Activated naive CD8-positive, alpha-beta T cell treated with anti-CD3 and anti-CD28 coated beads, Interleukin-2, amount 10 ng/mL, durations not matched to agents 7 days and 5 days (primary cell): ENCODE measurements at regions not wholly inside any gene's neighbourhood (a gene's known extent, or its start where the extent isn't known, plus 50 kb on each side); places are given as distances from the start of the nearest gene placed in this dataset.

Source experiments
- ATAC-seq: fragments of 150-1000 bp; cut with Tn5 transposase; one replicate; pipeline ENCODE4 v1.10.0; 2021; ENCODE audit warnings: low read depth, moderate library complexity
- POLR2A ChIA-PET: fragments of 350-600 bp; sonication (Branson Sonifier 250); formaldehyde crosslinking; loops from one replicate; lab custom pipeline; 2021; ENCODE audit warnings: antibody characterized with exemption; lab: Charles Lee
- DNase-seq: peaks from one replicate; pipeline ENCODE4 v3.0.0; 2021
- H3K27ac Mint-ChIP-seq: one replicate; pipeline ENCODE4 v1.8.0; 2022; ENCODE audit warnings: mild to moderate bottlenecking, mixed read lengths
- H3K27me3 Mint-ChIP-seq: one replicate; pipeline ENCODE4 v1.8.0; 2022; ENCODE audit warnings: mild to moderate bottlenecking, moderate library complexity, mixed read lengths
- H3K36me3 Mint-ChIP-seq: one replicate; pipeline ENCODE4 v1.8.0; 2021; ENCODE audit warnings: mild to moderate bottlenecking, mixed read lengths
- H3K4me1 Mint-ChIP-seq: one replicate; pipeline ENCODE4 v1.8.0; 2021; ENCODE audit warnings: mixed read lengths
- H3K4me3 Mint-ChIP-seq: one replicate; pipeline ENCODE4 v1.8.0; 2022; ENCODE audit warnings: mild to moderate bottlenecking, moderate library complexity, mixed read lengths
- H3K9me3 Mint-ChIP-seq: one replicate; pipeline ENCODE4 v1.8.0; 2021; ENCODE audit warnings: mixed read lengths

DNA sequence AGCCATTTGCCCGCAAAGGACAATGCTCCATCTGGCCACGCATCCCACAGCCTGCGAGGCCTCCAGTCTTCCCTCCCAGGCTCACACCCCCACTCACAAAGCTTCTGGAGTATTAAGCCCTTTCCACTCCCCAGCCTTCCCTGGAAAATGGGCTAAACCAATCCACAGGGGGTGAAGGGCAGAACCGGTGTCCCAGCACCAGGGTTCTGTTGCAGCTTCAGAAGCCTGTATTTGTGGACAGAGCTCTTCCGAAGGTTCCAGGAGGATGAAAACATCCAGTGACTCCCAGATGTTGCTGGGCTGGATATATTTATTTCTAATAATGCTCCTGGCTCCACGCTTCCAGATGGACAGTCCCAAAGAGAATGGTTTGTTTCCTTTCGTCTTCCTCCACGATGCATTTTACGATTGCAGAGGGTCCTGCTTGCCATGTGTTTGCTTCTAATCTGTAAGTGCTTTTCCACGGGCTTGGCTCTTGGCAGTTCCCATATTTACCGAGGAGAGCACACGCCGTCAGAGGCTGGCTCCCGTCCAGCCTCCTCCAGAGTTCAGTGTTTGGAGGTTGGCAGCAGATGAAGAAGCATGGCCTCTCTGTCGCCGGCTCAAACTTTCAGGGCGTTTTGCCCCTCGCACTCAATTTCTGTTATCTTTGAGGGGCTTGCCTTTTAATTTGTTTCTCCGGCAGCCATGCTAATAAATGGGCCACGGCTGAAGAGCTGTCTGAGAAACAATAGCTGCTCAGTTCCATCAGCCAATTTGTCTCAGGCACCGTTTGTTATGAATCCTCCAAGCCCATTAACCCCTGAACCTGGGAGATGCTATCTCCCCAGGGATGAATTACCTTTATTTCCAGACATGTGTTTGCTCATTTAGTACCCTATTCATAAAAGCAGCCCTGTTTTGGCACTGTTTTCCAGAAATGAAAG lies 367.9 kb upstream of the PROK2 start:
- Mint-ChIP-seq H3K4me3 (no peak overlapping the region), H3K27ac (no peak overlapping the region), H3K27me3 (peaks cover 5% of the 10 kb centered on the region), H3K36me3 (peaks cover 5% of the 10 kb centered on the region), H3K4me1 (peaks cover under 1% of the 10 kb centered on the region), H3K9me3 (peaks cover 12% of the 10 kb centered on the region)
- ATAC-seq (no peak), DNase-seq (no peak)
- POLR2A ChIA-PET: no interaction called here

DNA sequence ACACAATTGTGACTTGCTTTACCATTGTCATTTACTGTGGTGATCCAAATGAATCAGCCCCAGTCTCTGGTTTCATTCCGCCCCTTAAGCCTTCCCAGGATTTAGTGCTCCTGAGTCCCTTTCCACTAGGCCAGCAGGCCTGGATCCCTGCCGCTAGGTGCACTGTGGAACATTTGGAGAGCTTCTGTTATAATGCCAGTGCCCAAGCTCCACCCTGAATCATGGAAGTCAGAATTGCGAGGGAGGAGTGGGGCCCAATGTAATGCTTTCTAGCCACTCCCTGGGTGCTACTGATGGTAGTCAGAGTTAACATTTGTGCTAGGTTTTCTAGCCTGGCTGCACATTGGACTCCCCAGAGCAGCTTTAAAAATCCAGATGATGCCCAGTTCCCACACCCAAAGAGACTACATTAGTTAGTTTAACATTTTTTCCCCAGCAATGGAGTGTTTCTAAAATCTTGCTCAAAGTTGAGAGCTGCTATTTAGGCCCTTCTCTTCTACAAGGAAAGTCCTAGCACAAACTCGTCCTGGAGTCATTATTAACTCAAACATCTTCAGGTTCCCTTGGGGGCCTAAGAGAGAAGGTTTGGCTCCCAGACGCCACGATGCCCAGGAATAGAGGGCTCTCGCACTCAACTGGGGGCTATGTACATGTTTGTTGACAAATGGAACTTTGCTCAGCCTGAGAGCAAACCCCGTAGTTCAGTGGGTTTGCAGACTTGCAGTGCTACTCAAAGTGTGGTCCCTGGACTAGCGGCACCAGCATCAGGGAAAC lies 366.7 kb upstream of the PROK2 start:
- POLR2A ChIA-PET: no interaction called here
- DNase-seq (no peak), ATAC-seq (no peak)
- Mint-ChIP-seq H3K27ac (no peak overlapping the region), H3K4me1 (no peaks in the 10 kb centered on the region), H3K9me3 (peaks cover 14% of the 10 kb centered on the region), H3K4me3 (no peak overlapping the region), H3K36me3 (peaks cover 5% of the 10 kb centered on the region), H3K27me3 (peaks cover 4% of the 10 kb centered on the region)

GRCh38 chr3:72150634-72151412 lies 365.9 kb upstream of the PROK2 start:
- POLR2A ChIA-PET: no interaction called here
- DNase-seq: no peak
- H3K27ac Mint-ChIP-seq: no peak overlapping the region
- H3K4me3 Mint-ChIP-seq: no peak overlapping the region
- H3K9me3 Mint-ChIP-seq: peaks cover 15% of the 10 kb centered on the region
- no peak for ATAC-seq
- H3K4me1 Mint-ChIP-seq: no peaks in the 10 kb centered on the region
- peaks cover 1% of the 10 kb centered on the region for H3K27me3 Mint-ChIP-seq
- peaks cover 6% of the 10 kb centered on the region for H3K36me3 Mint-ChIP-seq

- Mint-ChIP-seq H3K36me3 (peaks cover 6% of the 10 kb centered on the region), H3K27ac (no peak overlapping the region), H3K4me1 (peaks cover 5% of the 10 kb centered on the region), H3K4me3 (no peak overlapping the region), H3K9me3 (peaks cover 13% of the 10 kb centered on the region), H3K27me3 (no peaks in the 10 kb centered on the region)
- DNase-seq: no peak
- no peak for ATAC-seq
- POLR2A ChIA-PET: no interaction called here
These were observed 364.8 kb upstream of the PROK2 start for GRCh38 chr3:72149645-72150300.

GRCh38 chr3:72147600-72147999 lies 362.7 kb upstream of the PROK2 start:
- Mint-ChIP-seq H3K27ac (no peak overlapping the region), H3K9me3 (peaks cover 13% of the 10 kb centered on the region), H3K36me3 (peaks cover 6% of the 10 kb centered on the region), H3K4me3 (no peak overlapping the region), H3K4me1 (peaks cover 9% of the 10 kb centered on the region), H3K27me3 (no peaks in the 10 kb centered on the region)
- ATAC-seq: no peak
- no peak for DNase-seq
- POLR2A ChIA-PET: no interaction called here

GRCh38 chr3:72145506-72146380 lies 360.8 kb upstream of the PROK2 start:
- POLR2A ChIA-PET: no interaction called here
- H3K4me3 Mint-ChIP-seq: no peak overlapping the region
- no peak overlapping the region for H3K27ac Mint-ChIP-seq
- no peaks in the 10 kb centered on the region for H3K27me3 Mint-ChIP-seq
- H3K9me3 Mint-ChIP-seq: peaks cover 13% of the 10 kb centered on the region
- no peak for ATAC-seq
- no peak for DNase-seq
- H3K36me3 Mint-ChIP-seq: peaks cover 6% of the 10 kb centered on the region
- peaks cover 13% of the 10 kb centered on the region for H3K4me1 Mint-ChIP-seq

DNA sequence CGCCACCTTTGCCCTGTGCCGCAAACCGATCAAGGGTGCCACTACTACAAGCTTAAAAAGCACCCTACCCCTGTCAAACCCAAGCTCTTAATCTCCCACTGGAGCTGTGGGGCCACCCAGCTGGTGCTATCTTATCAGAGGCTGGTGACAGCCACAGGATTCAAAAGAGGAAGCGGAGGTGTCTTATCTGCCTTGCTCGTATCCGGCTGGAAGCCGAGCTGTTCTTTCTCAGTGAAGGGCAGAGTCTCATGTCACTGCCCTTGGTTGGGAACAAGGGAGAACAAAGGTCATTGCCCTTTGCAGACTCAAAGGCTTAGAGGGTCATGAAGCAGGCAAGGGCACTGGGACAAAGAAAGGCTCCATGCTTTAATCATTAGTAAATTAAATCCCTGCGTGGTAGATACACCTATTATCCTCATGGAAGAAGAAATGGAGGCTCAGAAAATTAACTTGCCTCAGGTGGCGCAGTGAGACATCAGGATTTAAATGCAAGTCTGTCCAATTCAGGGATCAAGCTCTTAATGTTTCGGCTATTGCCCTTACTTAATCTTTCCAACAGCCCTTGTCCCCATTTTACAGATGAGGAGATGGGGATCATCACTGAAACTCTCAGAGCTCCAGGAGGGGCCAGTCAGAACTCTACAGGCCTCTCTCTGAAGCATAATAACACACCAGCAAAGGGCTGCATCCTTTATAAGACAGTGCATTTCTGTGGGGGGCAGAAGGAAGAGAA lies 360.0 kb upstream of the PROK2 start:
- Mint-ChIP-seq H3K4me3 (no peak overlapping the region), H3K4me1 (peaks cover 13% of the 10 kb centered on the region), H3K9me3 (peaks cover 13% of the 10 kb centered on the region), H3K27ac (no peak overlapping the region), H3K27me3 (no peaks in the 10 kb centered on the region), H3K36me3 (peaks cover 6% of the 10 kb centered on the region)
- POLR2A ChIA-PET: no interaction called here
- DNase-seq: no peak
- ATAC-seq: no peak

GRCh38 chr3:72143966-72144717 lies 359.2 kb upstream of the PROK2 start:
- no peak overlapping the region for H3K4me3 Mint-ChIP-seq
- peaks cover 6% of the 10 kb centered on the region for H3K36me3 Mint-ChIP-seq
- no peaks in the 10 kb centered on the region for H3K27me3 Mint-ChIP-seq
- H3K4me1 Mint-ChIP-seq: peaks cover 13% of the 10 kb centered on the region
- DNase-seq (no peak), ATAC-seq (no peak)
- H3K27ac Mint-ChIP-seq: no peak overlapping the region
- H3K9me3 Mint-ChIP-seq: peaks cover 13% of the 10 kb centered on the region
- POLR2A ChIA-PET: no interaction called here

GRCh38 chr3:72143322-72143721 lies 358.4 kb upstream of the PROK2 start:
- ATAC-seq (no peak), DNase-seq (no peak)
- Mint-ChIP-seq H3K27ac (no peak overlapping the region), H3K9me3 (peaks cover 8% of the 10 kb centered on the region), H3K27me3 (no peaks in the 10 kb centered on the region), H3K4me3 (no peak overlapping the region), H3K4me1 (peaks cover 15% of the 10 kb centered on the region), H3K36me3 (peaks cover 3% of the 10 kb centered on the region)
- POLR2A ChIA-PET: interaction anchor here (0.5 kb wide), 1 partner anchor 130 kb away, joined by 4 read pairs; no protein-coding TSS in a partner anchor

GRCh38 chr3:72142028-72142427 lies 357.1 kb upstream of the PROK2 start:
- ATAC-seq (no peak), DNase-seq (no peak)
- Mint-ChIP-seq H3K9me3 (peaks cover 3% of the 10 kb centered on the region), H3K4me3 (no peak overlapping the region), H3K36me3 (peaks cover 1% of the 10 kb centered on the region), H3K27ac (no peak overlapping the region), H3K4me1 (peaks cover 15% of the 10 kb centered on the region), H3K27me3 (no peaks in the 10 kb centered on the region)
- POLR2A ChIA-PET: no interaction called here

DNA sequence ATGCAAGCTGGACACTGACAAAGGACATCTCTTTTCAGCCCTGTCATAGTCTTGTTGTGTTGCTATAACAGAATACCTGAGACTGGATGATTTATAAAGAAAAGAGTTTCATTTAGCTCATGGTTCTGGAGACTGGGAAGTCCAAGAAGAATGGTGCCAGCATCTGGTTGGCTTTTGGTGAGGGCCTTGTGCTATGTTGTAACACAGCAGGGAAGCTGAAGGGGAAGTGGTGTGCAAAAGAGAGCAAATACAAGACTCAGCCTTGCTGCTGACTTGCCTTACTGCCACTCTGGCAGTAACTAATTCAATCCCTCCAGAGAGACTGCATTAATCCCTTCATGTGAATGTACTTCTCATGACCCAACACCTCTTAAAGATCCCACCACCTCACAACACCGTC lies 356.3 kb upstream of the PROK2 start:
- Mint-ChIP-seq H3K36me3 (peaks cover 1% of the 10 kb centered on the region), H3K27me3 (no peaks in the 10 kb centered on the region), H3K27ac (no peak overlapping the region), H3K4me1 (peaks cover 15% of the 10 kb centered on the region), H3K4me3 (no peak overlapping the region), H3K9me3 (peaks cover 3% of the 10 kb centered on the region)
- POLR2A ChIA-PET: no interaction called here
- ATAC-seq (no peak), DNase-seq (no peak)
